GM19324 (cell line): ENCODE measurements at regions not wholly inside any gene's neighbourhood (a gene's known extent, or its start where the extent isn't known, plus 50 kb on each side); places are given as distances from the start of the nearest gene placed in this dataset.

ENCODE experiments used
- ATAC-seq: cut with Tn5 transposase; IDR thresholded peaks from one replicate; pipeline ENCODE4 v1.9.1; 2021; ENCODE audit warnings: mild to moderate bottlenecking, moderate library complexity; ENCODE audit not compliant: unreplicated experiment, low FRiP score

GRCh38 chr6:147802459-147802858 lies 294.0 kb downstream of the SAMD5 start:
- ATAC-seq: no peak

- no peak for ATAC-seq
Measured at GRCh38 chr6:147805155-147805554, 296.7 kb downstream of the SAMD5 start.

GRCh38 chr6:147806697-147807096 lies 298.2 kb downstream of the SAMD5 start:
- ATAC-seq: no peak

GRCh38 chr6:147808640-147809039 lies 300.1 kb downstream of the SAMD5 start:
- no peak for ATAC-seq

- no peak for ATAC-seq
Measured at GRCh38 chr6:147811913-147812629, 303.6 kb downstream of the SAMD5 start.

GRCh38 chr6:147817042-147817689 lies 308.7 kb downstream of the SAMD5 start:
- no peak for ATAC-seq

- ATAC-seq: no peak
Measured at GRCh38 chr6:147820520-147820919, 312.0 kb downstream of the SAMD5 start.

GRCh38 chr6:147821295-147821897 lies 312.9 kb downstream of the SAMD5 start:
- ATAC-seq: no peak

GRCh38 chr6:147823936-147824335 lies 315.4 kb downstream of the SAMD5 start:
- ATAC-seq: no peak

GRCh38 chr6:147825848-147826247 lies 317.4 kb downstream of the SAMD5 start:
- ATAC-seq: no peak

- ATAC-seq: no peak
Measured at GRCh38 chr6:147826698-147827097, 318.2 kb downstream of the SAMD5 start.

GRCh38 chr6:147829418-147829817 lies 320.9 kb downstream of the SAMD5 start:
- ATAC-seq: no peak

- no peak for ATAC-seq
Measured at GRCh38 chr6:147829835-147830234, 321.3 kb downstream of the SAMD5 start.

- no peak for ATAC-seq
Measured at GRCh38 chr6:147831356-147831755, 322.9 kb downstream of the SAMD5 start.

GRCh38 chr6:147833607-147834006 lies 325.1 kb downstream of the SAMD5 start:
- ATAC-seq: no peak

- no peak for ATAC-seq
Measured at GRCh38 chr6:147834084-147834776, 325.7 kb downstream of the SAMD5 start.

GRCh38 chr6:147837540-147837939 lies 329.1 kb downstream of the SAMD5 start:
- no peak for ATAC-seq

- no peak for ATAC-seq
Measured at GRCh38 chr6:147839708-147840610, 331.5 kb downstream of the SAMD5 start.

- no peak for ATAC-seq
Measured at GRCh38 chr6:147841547-147842148, 333.2 kb downstream of the SAMD5 start.
